GM12878 (cell line): ENCODE measurements at regions not wholly inside any gene's neighbourhood (a gene's known extent, or its start where the extent isn't known, plus 50 kb on each side); places are given as distances from the start of the nearest gene placed in this dataset.

Source experiments
- ATAC-seq: fragments of 200-7000 bp; cut with Tn5 transposase; 3 replicates; pipeline ENCODE4 v1.9.1; 2020; ENCODE audit warnings: mild to moderate bottlenecking, moderate library complexity
- BruUV-seq: library from RNA; stranded (reverse); fragments of 400-500 nt; replicated peaks from 2 replicates; lab custom pipeline; 2021; lab: Mats Ljungman, UMichigan
- CTCF ChIA-PET: fragments of 300-600 bp; sonication (Branson Sonifier 250); formaldehyde crosslinking; extraction: SDS; loops from one replicate; lab custom pipeline; 2021; ENCODE audit warnings: inconsistent platforms; lab: Yijun Ruan, JAX
- POLR2A ChIA-PET: fragments of 350-600 bp; formaldehyde crosslinking; extraction: SDS; loops from one replicate; lab custom pipeline; 2021; ENCODE audit warnings: inconsistent platforms; lab: Charles Lee
- RAD21 ChIA-PET: fragments of 300-600 bp; sonication (Branson Sonifier 250); formaldehyde crosslinking; loops from one replicate; lab custom pipeline; 2023; ENCODE audit warnings: antibody characterized with exemption; ENCODE audit not compliant: unreplicated experiment; lab: Charles Lee
- SMC1A ChIA-PET: fragments of 300-600 bp; sonication (Branson Sonifier 250); formaldehyde crosslinking; loops from one replicate; lab custom pipeline; 2023; ENCODE audit not compliant: unreplicated experiment, uncharacterized antibody; lab: Charles Lee
- DNase-seq: peaks from one replicate; pipeline ENCODE4 v3.0.0-alpha.2; 2011; ENCODE audit warnings: low read depth, low spot score
- FAIRE-seq: peaks from 3 replicates; lab custom pipeline; 2011; peaks lifted over from hg19 to GRCh38; lab: Jason Lieb, UNC
- H2AFZ ChIP-seq: 2 replicates; pipeline ENCODE4 v1.6.0; 2011; ENCODE audit warnings: low read depth, low read length, control low read depth; ENCODE audit not compliant: control insufficient read depth
- H3K27ac ChIP-seq: 2 replicates; pipeline ENCODE4 v1.5.1; 2011; ENCODE audit warnings: control low read depth; ENCODE audit not compliant: control insufficient read depth, insufficient read depth
- H3K27me3 ChIP-seq, 2 experiments: replicated peaks in 1 of 2; 2 replicates each; pipeline versions ENCODE4 v1.6.0 to v1.6.1; 2011; ENCODE audit warnings: low read length in 1 of 2; ENCODE audit not compliant: control insufficient read depth in 2 of 2, insufficient read depth in 2 of 2
- H3K36me3 ChIP-seq, 2 experiments: 2 replicates each; pipeline ENCODE4 v1.5.1; 2011; ENCODE audit warnings: low read length in 1 of 2; ENCODE audit not compliant: control insufficient read depth in 2 of 2, insufficient read depth in 2 of 2
- H3K4me1 ChIP-seq: 2 replicates; pipeline ENCODE4 v1.6.1; 2011; ENCODE audit warnings: mild to moderate bottlenecking, low read length, moderate library complexity, mixed read lengths; ENCODE audit not compliant: control insufficient read depth, insufficient read depth
- H3K4me2 ChIP-seq: 2 replicates; pipeline ENCODE4 v1.6.0; 2011; ENCODE audit warnings: control low read depth; ENCODE audit not compliant: control insufficient read depth, insufficient read depth
- H3K4me3 ChIP-seq: fragments of 200-600 bp; sonication (generic); 2 replicates; pipeline ENCODE4 v1.5.1; 2016
- H3K79me2 ChIP-seq: 2 replicates; pipeline ENCODE4 v1.6.0; 2011; ENCODE audit warnings: low read length; ENCODE audit not compliant: control insufficient read depth, insufficient read depth
- H3K9ac ChIP-seq: 2 replicates; pipeline ENCODE4 v1.8.0; 2011; ENCODE audit warnings: low read length, control low read depth, mixed read lengths; ENCODE audit not compliant: control insufficient read depth, insufficient read depth
- H3K9me3 ChIP-seq: replicated peaks from 3 replicates; pipeline ENCODE4 v1.5.1; 2011; ENCODE audit warnings: mild to moderate bottlenecking, low read length; ENCODE audit not compliant: control insufficient read depth, insufficient read depth
- H4K20me1 ChIP-seq: 2 replicates; pipeline ENCODE4 v1.6.0; 2011; ENCODE audit not compliant: control insufficient read depth, insufficient read depth
- BRCA1 ChIP-seq: IDR thresholded peaks from 2 replicates; pipeline ENCODE4 v1.6.1; 2011; ENCODE audit warnings: low read depth, low read length, improper control_type of control experiment
- E4F1 ChIP-seq: fragments of 450-650 bp; IDR thresholded peaks from 2 replicates; pipeline ENCODE4 v1.6.1; 2018; ENCODE audit warnings: borderline replicate concordance, mild to moderate bottlenecking; ENCODE audit not compliant: partially characterized antibody
- HDGF ChIP-seq: fragments of 450-650 bp; IDR thresholded peaks from 2 replicates; pipeline ENCODE4 v1.6.1; 2016; ENCODE audit warnings: antibody characterized with exemption
- NRF1 ChIP-seq: conservative IDR thresholded peaks from 2 replicates; pipeline ENCODE4 v1.6.1; 2011; ENCODE audit warnings: mild to moderate bottlenecking, low read depth, low read length, improper control_type of control experiment
- POLR2A ChIP-seq: IDR thresholded peaks from 2 replicates; pipeline ENCODE4 v1.6.1; 2011; ENCODE audit warnings: low read depth, mild to moderate bottlenecking, low read length
- SMARCA5 ChIP-seq: fragments of 450-650 bp; IDR thresholded peaks from 2 replicates; pipeline ENCODE4 v1.6.1; 2017; ENCODE audit warnings: mild to moderate bottlenecking
- STAT1 ChIP-seq: fragments of 450-650 bp; conservative IDR thresholded peaks from 2 replicates; pipeline ENCODE4 v1.6.1; 2014; ENCODE audit warnings: antibody characterized with exemption, mild to moderate bottlenecking
- TCF12 ChIP-seq: IDR thresholded peaks from 2 replicates; pipeline ENCODE4 v1.6.1; 2011; ENCODE audit warnings: low read depth, mild to moderate bottlenecking, low read length
- TCF3 ChIP-seq: IDR thresholded peaks from 2 replicates; pipeline ENCODE4 v1.6.1; 2012; ENCODE audit warnings: low read depth, mild to moderate bottlenecking, low read length, borderline replicate concordance; ENCODE audit not compliant: insufficient read depth
- YBX1 ChIP-seq: fragments of 450-650 bp; IDR thresholded peaks from 2 replicates; pipeline ENCODE4 v1.6.1; 2016; ENCODE audit warnings: antibody characterized with exemption
- in situ Hi-C: fragments of 300-500 bp; cut with MboI; formaldehyde crosslinking; loops from 9 replicates; pipeline ENCODE4 v1.14.3; 2018; ENCODE audit warnings: mixed read lengths
- intact Hi-C: fragments of 100-400 bp; cut with micrococcal nuclease; formaldehyde crosslinking; loops from one replicate; pipeline ENCODE4 v1.14.2; 2022; ENCODE audit not compliant: unreplicated experiment

- Histone ChIP-seq H3K79me2 (no peaks in the 10 kb centered on the region), H3K27ac (no peak overlapping the region), H3K9ac (no peak overlapping the region), H2AFZ (no peak overlapping the region), H3K36me3 (no peaks in the 10 kb centered on the region), H4K20me1 (no peaks in the 10 kb centered on the region), H3K9me3 (no peaks in the 10 kb centered on the region; the same call in 2 of the 3 replicates), H3K4me3 (no peak overlapping the region), H3K27me3 (no peaks in the 10 kb centered on the region), H3K4me2 (no peak overlapping the region), H3K4me1 (no peaks in the 10 kb centered on the region)
- ATAC-seq (no peak), DNase-seq (no peak), FAIRE-seq (no peak)
- in situ Hi-C loops = no loop called here
- intact Hi-C loops = no loop called here
- RAD21 ChIA-PET = no interaction called here
- CTCF ChIA-PET = interaction anchor here (1.3 to 2.8 kb wide), 4 partner anchors 11 to 36 kb away, joined by 4 to 11 read pairs (median 4); no protein-coding TSS in a partner anchor
- no TSS peak for BruUV-seq
- POLR2A ChIA-PET = no interaction called here
- TF ChIP-seq TCF12 = no peak
- no peak for TF ChIP-seq BRCA1
- no peak for TF ChIP-seq YBX1
- TF ChIP-seq POLR2A = no peak
- TF ChIP-seq TCF3 = no peak
- no peak for TF ChIP-seq E4F1
- TF ChIP-seq STAT1 = no peak
- no peak for TF ChIP-seq SMARCA5
- no peak for TF ChIP-seq HDGF
- no peak for TF ChIP-seq NRF1
- SMC1A ChIA-PET = interaction anchor here (0.7 to 1.8 kb wide), 2 partner anchors 11 to 268 kb away, joined by 3 to 6 read pairs; no protein-coding TSS in a partner anchor
These were observed 231.1 kb upstream of the NUDT12 start for GRCh38 chr5:103793595-103794182.
